Transverse colon (tissue), 4 donors: ENCODE measurements at regions not wholly inside any gene's neighbourhood (a gene's known extent, or its start where the extent isn't known, plus 50 kb on each side); places are given as distances from the start of the nearest gene placed in this dataset.
A peak's percentile ranks its signal among the peaks of the same experiment; 100 is the strongest.

Source experiments
- DNase-seq: peaks from one replicate; pipeline ENCODE4 v3.0.0-alpha.2; 2019
- H3K27ac ChIP-seq, 4 donors: fragments of 200-600 bp; sonication (generic); 2 replicates each; pipeline ENCODE4 v1.5.1; 2016 to 2018; ENCODE audit warnings: inconsistent platforms in 4 of 4
- H3K27me3 ChIP-seq: fragments of 200-600 bp; sonication (generic); 2 replicates; pipeline ENCODE4 v1.5.1; 2017; ENCODE audit warnings: inconsistent platforms
- H3K36me3 ChIP-seq, 4 donors: fragments of 200-600 bp; sonication (generic); 2 replicates each; pipeline ENCODE4 v1.5.1; 2017 to 2019; ENCODE audit warnings: inconsistent platforms in 4 of 4
- H3K4me1 ChIP-seq, 4 donors: fragments of 200-600 bp; sonication (generic); 2 replicates each; pipeline ENCODE4 v1.5.1; 2017 to 2020; ENCODE audit warnings: inconsistent platforms in 4 of 4
- H3K4me3 ChIP-seq, 4 donors: fragments of 200-600 bp; sonication (generic); 1 replicate in 1 of 4; 2 replicates in 3 of 4; pipeline versions ENCODE4 v1.5.1 to v1.6.1; 2017 to 2019; ENCODE audit warnings: inconsistent platforms in 4 of 4
- H3K9me3 ChIP-seq, 2 donors: fragments of 200-600 bp; sonication (generic); 2 replicates each; pipeline ENCODE4 v1.5.1; 2017 to 2019; ENCODE audit warnings: inconsistent platforms in 2 of 2
- EP300 ChIP-seq: sonication (generic); formaldehyde crosslinking; IDR thresholded peaks from one replicate; pipeline ENCODE4 v1.6.1; 2017; ENCODE audit warnings: antibody characterized with exemption, low read depth
- POLR2A ChIP-seq: fragments of 450-650 bp; IDR thresholded peaks from one replicate; pipeline ENCODE4 v1.6.1; 2016; ENCODE audit warnings: antibody characterized with exemption, mild to moderate bottlenecking, moderate library complexity
- POLR2AphosphoS5 ChIP-seq, 3 donors: sonication (generic); formaldehyde crosslinking; IDR thresholded peaks; one replicate each; pipeline ENCODE4 v1.6.1; 2016; ENCODE audit warnings: antibody characterized with exemption in 3 of 3
- WGBS, 2 donors: methylation state at CpG; one replicate each; pipeline ENCODE4 v1.1.5; 2018; ENCODE audit warnings: low coverage in 1 of 2; 5-methylcytosine and 5-hydroxymethylcytosine counted together
- in situ Hi-C, 4 donors: fragments of 200-750 bp; cut with MboI; loops; one replicate each; pipeline versions ENCODE4 v1.15.0 to v1.15.1; 2017; ENCODE audit warnings: low sequenced_read_pairs in 3 of 4, low pct_ligation_motif_present in 1 of 4, low pct_unique_long_range_greater_than_20kb in 1 of 4
- intact Hi-C: fragments of 100-400 bp; cut with DNase I; formaldehyde crosslinking; loops from one replicate; pipeline ENCODE4 v1.15.1; 2023; ENCODE audit warnings: low total_unique reads
- TF ChIP-seq, protein P1 (sequence below), 5 experiments: fragments of 200-600 bp in 3 of 5; fragments of 450-650 bp in 2 of 5; sonication (generic) in 3 of 5; IDR thresholded peaks; 1 replicate in 2 of 5; 2 replicates in 3 of 5; pipeline ENCODE4 v1.5.1; 2016 to 2017; ENCODE audit warnings: antibody characterized with exemption in 5 of 5, inconsistent platforms in 3 of 5, mild to moderate bottlenecking in 2 of 5, moderate library complexity in 1 of 5

DNA sequence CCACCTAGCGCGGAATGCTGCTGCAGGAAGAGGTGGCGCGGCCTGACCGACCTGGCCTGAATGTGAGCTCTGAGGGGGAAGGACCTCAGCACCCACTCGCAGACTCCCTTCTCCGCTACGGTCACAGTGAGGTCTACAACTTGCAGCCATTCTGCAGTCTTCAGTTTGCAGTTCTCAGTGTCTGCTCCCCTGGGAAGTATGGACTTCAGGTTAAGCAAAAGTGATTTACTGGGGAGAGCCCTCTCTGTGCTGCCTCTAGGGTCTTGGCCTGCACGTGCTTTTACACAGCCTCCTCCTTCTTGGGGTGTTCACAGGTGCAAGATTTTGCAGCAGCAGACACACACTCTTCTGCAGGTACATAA is 296.0 kb downstream of the OMA1 start:
- in situ Hi-C loops (no loop called here), intact Hi-C loops (no loop called here)
- no peak overlapping the region for H3K27ac ChIP-seq
- no peak for TF ChIP-seq EP300
- H3K4me3 ChIP-seq: no peak overlapping the region
- H3K4me1 ChIP-seq: peaks cover 0 to 19% (median 14%) of the 10 kb centered on the region in 4 donors
- no peaks in the 10 kb centered on the region for H3K36me3 ChIP-seq
- peaks cover 35% of the 10 kb centered on the region for H3K27me3 ChIP-seq
- DNase-seq: no peak
- 36% methylated on average over 9 of the region's 9 CpGs; no CpG with 5 or more reads in 1 of the 2 donors for WGBS, 2 donors
- no peaks in the 10 kb centered on the region for H3K9me3 ChIP-seq

DNA sequence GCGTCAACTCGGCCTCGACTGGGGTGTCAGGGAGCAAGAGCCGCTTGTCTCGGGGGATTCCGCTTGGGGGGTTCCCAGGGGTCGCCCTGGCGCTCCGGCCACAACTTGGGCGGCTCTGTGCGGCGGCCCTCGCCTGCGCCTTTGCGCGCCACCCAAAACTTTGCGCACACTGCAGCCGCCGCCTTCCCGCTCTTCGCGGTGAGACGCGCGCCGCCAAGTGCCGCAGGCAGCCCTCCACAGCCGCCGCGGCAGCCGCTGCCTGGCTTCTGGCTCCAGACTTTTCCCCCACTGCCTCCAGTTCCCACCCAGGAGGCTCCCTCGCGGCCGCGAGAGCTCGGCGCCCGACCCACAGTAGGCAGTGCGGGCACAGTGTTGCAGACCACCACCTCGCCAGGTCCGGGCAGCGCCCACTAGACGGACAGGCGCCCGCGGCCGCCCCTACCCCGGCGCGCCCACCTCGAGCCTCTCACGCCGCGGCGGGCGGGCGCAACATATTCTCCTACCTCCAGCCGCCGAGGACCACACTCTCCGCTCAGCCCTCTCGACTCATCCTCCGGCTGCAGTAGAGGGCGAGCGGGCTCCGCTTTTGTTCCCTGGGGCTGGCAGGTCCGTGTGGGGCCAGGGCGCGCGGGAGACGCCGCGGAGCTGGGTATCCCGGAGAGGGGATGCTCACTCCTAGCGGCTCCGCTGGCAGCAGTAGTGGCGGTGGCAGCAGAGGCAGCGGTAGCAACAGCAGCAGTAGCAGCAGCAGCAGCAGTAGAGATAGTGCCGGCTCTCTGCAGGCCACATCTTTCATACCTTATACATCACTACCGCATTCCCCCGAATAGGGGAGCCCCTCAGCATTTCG is 296.6 kb downstream of the OMA1 start:
- in situ Hi-C loops: no loop called here
- Histone ChIP-seq H3K9me3 (no peaks in the 10 kb centered on the region), H3K27me3 (peaks cover 38% of the 10 kb centered on the region), H3K27ac (no peak overlapping the region), H3K4me3 (peak overlapping the region in 2 of 4 donors; percentile 23 to 38), H3K4me1 (peaks cover 0 to 19% (median 14%) of the 10 kb centered on the region in 4 donors), H3K36me3 (no peaks in the 10 kb centered on the region)
- no peak for DNase-seq
- WGBS, 2 donors: 9% methylated on average over 59 of the region's 81 CpGs; no CpG with 5 or more reads in 1 of the 2 donors
- TF ChIP-seq POLR2A (no peak), POLR2AphosphoS5 (IDR thresholded peaks at IDR 0.05) (no peak), EP300 (no peak)
- TF ChIP-seq, protein P1, sequence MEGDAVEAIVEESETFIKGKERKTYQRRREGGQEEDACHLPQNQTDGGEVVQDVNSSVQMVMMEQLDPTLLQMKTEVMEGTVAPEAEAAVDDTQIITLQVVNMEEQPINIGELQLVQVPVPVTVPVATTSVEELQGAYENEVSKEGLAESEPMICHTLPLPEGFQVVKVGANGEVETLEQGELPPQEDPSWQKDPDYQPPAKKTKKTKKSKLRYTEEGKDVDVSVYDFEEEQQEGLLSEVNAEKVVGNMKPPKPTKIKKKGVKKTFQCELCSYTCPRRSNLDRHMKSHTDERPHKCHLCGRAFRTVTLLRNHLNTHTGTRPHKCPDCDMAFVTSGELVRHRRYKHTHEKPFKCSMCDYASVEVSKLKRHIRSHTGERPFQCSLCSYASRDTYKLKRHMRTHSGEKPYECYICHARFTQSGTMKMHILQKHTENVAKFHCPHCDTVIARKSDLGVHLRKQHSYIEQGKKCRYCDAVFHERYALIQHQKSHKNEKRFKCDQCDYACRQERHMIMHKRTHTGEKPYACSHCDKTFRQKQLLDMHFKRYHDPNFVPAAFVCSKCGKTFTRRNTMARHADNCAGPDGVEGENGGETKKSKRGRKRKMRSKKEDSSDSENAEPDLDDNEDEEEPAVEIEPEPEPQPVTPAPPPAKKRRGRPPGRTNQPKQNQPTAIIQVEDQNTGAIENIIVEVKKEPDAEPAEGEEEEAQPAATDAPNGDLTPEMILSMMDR (IDR thresholded peaks at IDR 0.05): no peak
- intact Hi-C loops: no loop called here

DNA sequence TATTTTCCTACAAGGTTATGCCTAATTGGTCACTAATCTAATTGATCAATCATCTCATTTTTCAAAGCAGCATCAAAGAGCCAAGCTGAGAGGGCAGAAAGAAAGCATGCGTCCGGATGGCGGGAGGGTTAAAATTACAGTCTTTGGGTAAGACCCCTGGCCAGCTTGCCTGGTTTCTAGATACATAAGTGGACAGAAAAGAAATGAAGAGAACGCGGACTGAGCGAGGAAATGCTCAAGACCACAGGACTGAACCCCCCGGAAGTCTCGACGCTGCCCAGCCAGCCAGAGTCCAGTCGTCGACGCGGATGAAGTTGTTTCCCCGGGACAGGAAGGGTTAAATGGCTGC is 297.2 kb downstream of the OMA1 start:
- H3K27ac ChIP-seq: no peak overlapping the region
- H3K4me1 ChIP-seq: peaks cover 0 to 19% (median 14%) of the 10 kb centered on the region in 4 donors
- H3K36me3 ChIP-seq: no peaks in the 10 kb centered on the region
- WGBS, 2 donors: 20% methylated on average over 14 of the region's 14 CpGs; no CpG with 5 or more reads in 1 of the 2 donors
- peak overlapping the region in 2 of 4 donors; percentile 23 to 38 for H3K4me3 ChIP-seq
- in situ Hi-C loops: no loop called here
- no peaks in the 10 kb centered on the region for H3K9me3 ChIP-seq
- intact Hi-C loops: no loop called here
- H3K27me3 ChIP-seq: peaks cover 38% of the 10 kb centered on the region
- TF ChIP-seq, protein P1 (IDR thresholded peaks at IDR 0.05): no peak
- TF ChIP-seq POLR2A (no peak), EP300 (no peak), POLR2AphosphoS5 (IDR thresholded peaks at IDR 0.05) (no peak)
- DNase-seq: no peak

DNA sequence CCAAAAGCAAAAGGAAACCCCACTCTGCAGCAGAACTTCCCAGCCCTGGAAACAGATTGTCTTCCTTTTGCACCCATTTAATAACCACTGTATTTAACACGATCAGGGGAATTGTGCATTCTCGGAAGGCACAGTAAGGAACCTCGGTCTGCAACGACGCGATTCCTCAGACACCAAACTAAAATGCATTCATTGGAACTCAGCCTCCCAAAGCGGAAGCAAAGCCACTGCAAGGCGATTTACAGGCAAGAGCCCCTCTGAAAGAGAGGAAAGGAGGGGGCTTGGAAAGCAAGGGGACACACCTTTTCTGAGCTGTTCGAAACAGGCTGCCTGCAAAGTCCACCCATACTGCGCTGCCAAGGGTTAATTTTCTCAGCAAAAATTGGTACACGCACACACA is 297.7 kb downstream of the OMA1 start:
- WGBS, 2 donors: 16 to 25% methylated on average over 3 to 11 of the region's 11 CpGs
- Histone ChIP-seq H3K4me1 (peaks cover 0 to 19% (median 14%) of the 10 kb centered on the region in 4 donors), H3K27me3 (peaks cover 38% of the 10 kb centered on the region), H3K27ac (no peak overlapping the region), H3K4me3 (no peak overlapping the region), H3K9me3 (no peaks in the 10 kb centered on the region), H3K36me3 (no peaks in the 10 kb centered on the region)
- TF ChIP-seq POLR2A (no peak), EP300 (no peak), POLR2AphosphoS5 (IDR thresholded peaks at IDR 0.05) (no peak)
- TF ChIP-seq, protein P1 (IDR thresholded peaks at IDR 0.05): no peak
- intact Hi-C loops (no loop called here), in situ Hi-C loops (no loop called here)
- no peak for DNase-seq
